ENCODE measurements at regions not wholly inside any gene's neighbourhood (a gene's known extent, or its start where the extent isn't known, plus 50 kb on each side); places are given as distances from the start of the nearest gene placed in this dataset.

GRCh38 chr4:28378109-28378830 lies 1517.6 kb downstream of the STIM2 start:
- no peak overlapping the region for H3K27ac Mint-ChIP-seq
- DNase-seq (ENCODE audit: low spot score) (peak; percentile 68), ATAC-seq (peak; percentile 62)
- no peaks in the 10 kb centered on the region for H3K9me2 ChIP-seq (ENCODE audit: insufficient read depth)
- H3K36me3 ChIP-seq (ENCODE audit: insufficient read depth): no peaks in the 10 kb centered on the region
- no peak overlapping the region for H3K4me2 ChIP-seq
- no peaks in the 10 kb centered on the region for H4K20me1 ChIP-seq (replicated peaks; ENCODE audit: insufficient read depth)
- TF ChIP-seq EZH2phosphoT487 (IDR thresholded peaks at IDR 0.05; ENCODE audit: unreplicated experiment) (no peak), CTCF (conservative IDR thresholded peaks at IDR 0.05; ENCODE audit: low read depth in 2 of 2) (peak; percentile 76 to 77), ZNF331 (CRISPR knock-in tag; IDR thresholded peaks at IDR 0.05; ENCODE audit: low read depth) (no peak), POLR2AphosphoS5 (IDR thresholded peaks at IDR 0.05; ENCODE audit: low read depth) (no peak)
- no peak overlapping the region for H3K4me3 Mint-ChIP-seq
- no peaks in the 10 kb centered on the region for H3F3A ChIP-seq (replicated peaks; ENCODE audit: low read depth)
- H3K27me3 ChIP-seq (ENCODE audit: insufficient read depth): no peaks in the 10 kb centered on the region
- H3K79me2 ChIP-seq (replicated peaks; ENCODE audit: insufficient read depth): no peaks in the 10 kb centered on the region
- no peaks in the 10 kb centered on the region for H3K27me3 Mint-ChIP-seq (ENCODE audit: insufficient read depth, low read depth, poor library complexity)
- H3K36me3 Mint-ChIP-seq (ENCODE audit: low read depth): no peaks in the 10 kb centered on the region
- no peaks in the 10 kb centered on the region for H3K9me3 Mint-ChIP-seq
- H3K4me3 ChIP-seq: no peak overlapping the region
- no peaks in the 10 kb centered on the region for H3K4me1 ChIP-seq (ENCODE audit: insufficient read depth)
- H3K27ac ChIP-seq (ENCODE audit: low read depth): no peak overlapping the region
- H2AFZ ChIP-seq: no peak overlapping the region
- peaks cover 3% of the 10 kb centered on the region; the same call in 2 of the 3 replicates for H3K4me1 Mint-ChIP-seq

GRCh38 chr4:28385801-28386200 lies 1525.2 kb downstream of the STIM2 start:
- Mint-ChIP-seq H3K4me3 (no peak overlapping the region), H3K36me3 (ENCODE audit: low read depth) (no peaks in the 10 kb centered on the region), H3K4me1 (peaks cover 4% of the 10 kb centered on the region; the same call in 2 of the 3 replicates), H3K9me3 (no peaks in the 10 kb centered on the region), H3K27me3 (ENCODE audit: insufficient read depth, low read depth, poor library complexity) (no peaks in the 10 kb centered on the region), H3K27ac (no peak overlapping the region)
- Histone ChIP-seq H3K27ac (ENCODE audit: low read depth) (no peak overlapping the region), H3K4me1 (ENCODE audit: insufficient read depth) (no peaks in the 10 kb centered on the region), H3K9me2 (ENCODE audit: insufficient read depth) (no peaks in the 10 kb centered on the region), H3K36me3 (ENCODE audit: insufficient read depth) (no peaks in the 10 kb centered on the region), H3K79me2 (replicated peaks; ENCODE audit: insufficient read depth) (no peaks in the 10 kb centered on the region), H3F3A (replicated peaks; ENCODE audit: low read depth) (no peaks in the 10 kb centered on the region), H3K27me3 (ENCODE audit: insufficient read depth) (no peaks in the 10 kb centered on the region), H3K4me3 (no peak overlapping the region), H3K4me2 (no peak overlapping the region), H2AFZ (no peak overlapping the region), H4K20me1 (replicated peaks; ENCODE audit: insufficient read depth) (no peaks in the 10 kb centered on the region)
- DNase-seq (ENCODE audit: low spot score): no peak
- ATAC-seq: no peak
- TF ChIP-seq ETS1 (IDR thresholded peaks at IDR 0.05): no peak
- TF ChIP-seq ZNF331 (CRISPR knock-in tag; IDR thresholded peaks at IDR 0.05; ENCODE audit: low read depth): no peak
- TF ChIP-seq JUNB (IDR thresholded peaks at IDR 0.05; ENCODE audit: unreplicated experiment): no peak
- no peak for TF ChIP-seq CREB1 (CRISPR knock-in tag; IDR thresholded peaks at IDR 0.05; ENCODE audit: low read depth)
- no peak for TF ChIP-seq REST (IDR thresholded peaks at IDR 0.05; ENCODE audit: unreplicated experiment)
- TF ChIP-seq NANOG (IDR thresholded peaks at IDR 0.05; ENCODE audit: borderline replicate concordance): no peak
- TF ChIP-seq EZH2 (IDR thresholded peaks at IDR 0.05; ENCODE audit: low read depth, unreplicated experiment): no peak
